Heart left ventricle (tissue), 13 donors: ENCODE measurements at regions not wholly inside any gene's neighbourhood (a gene's known extent, or its start where the extent isn't known, plus 50 kb on each side); places are given as distances from the start of the nearest gene placed in this dataset.

Source experiments
- CTCF ChIP-seq, 12 donors: fragments of 200-600 bp; sonication (generic) in 4 of 12; IDR thresholded peaks; one replicate each; pipeline versions ENCODE4 v1.5.0 to v1.8.0; 2018 to 2022; ENCODE audit warnings: antibody characterized with exemption in 12 of 12, mild to moderate bottlenecking in 5 of 12
- POLR2A ChIP-seq, 2 donors: fragments of 450-650 bp; IDR thresholded peaks; one replicate each; pipeline ENCODE4 v1.6.1; 2017; ENCODE audit warnings: antibody characterized with exemption in 2 of 2, mild to moderate bottlenecking in 2 of 2, moderate library complexity in 2 of 2
- donor health status: ischemic (EF 13 %, LVEDD 7.1; RV severe dilation, severe dysfunction).
- donor health status: DM: no; HTN: yes; CAD: no.
- donor health status: DM: no; HTN: no; CAD: no.
- donor health status: ischemic (EF 25% LVEDD 6.9; RV normal size, moderate dysfunction).
- donor health status: ischemic (EF 25% LVEDD 5.7; RV mildly dilated, moderate dysfunction).
- donor health status: ischemic (EF 35%, LVEDD 5.7; RV mildly dilated, moderate dysfunction).
- donor health status: nonischemic (EF 11% LVEDD 7.7; RV severe dilation, severe dysfunction).
- donor health status: DM: yes; HTN: yes; CAD: no.
- donor health status: PGD.
- donor health status: ischemic (EF 29% LVEDD 5.4; RV normal size, mild dysfunction).
- donor health status: nonischemic (EF 23%, LVEDD 6.1; RV moderate dilation, normal function).

DNA sequence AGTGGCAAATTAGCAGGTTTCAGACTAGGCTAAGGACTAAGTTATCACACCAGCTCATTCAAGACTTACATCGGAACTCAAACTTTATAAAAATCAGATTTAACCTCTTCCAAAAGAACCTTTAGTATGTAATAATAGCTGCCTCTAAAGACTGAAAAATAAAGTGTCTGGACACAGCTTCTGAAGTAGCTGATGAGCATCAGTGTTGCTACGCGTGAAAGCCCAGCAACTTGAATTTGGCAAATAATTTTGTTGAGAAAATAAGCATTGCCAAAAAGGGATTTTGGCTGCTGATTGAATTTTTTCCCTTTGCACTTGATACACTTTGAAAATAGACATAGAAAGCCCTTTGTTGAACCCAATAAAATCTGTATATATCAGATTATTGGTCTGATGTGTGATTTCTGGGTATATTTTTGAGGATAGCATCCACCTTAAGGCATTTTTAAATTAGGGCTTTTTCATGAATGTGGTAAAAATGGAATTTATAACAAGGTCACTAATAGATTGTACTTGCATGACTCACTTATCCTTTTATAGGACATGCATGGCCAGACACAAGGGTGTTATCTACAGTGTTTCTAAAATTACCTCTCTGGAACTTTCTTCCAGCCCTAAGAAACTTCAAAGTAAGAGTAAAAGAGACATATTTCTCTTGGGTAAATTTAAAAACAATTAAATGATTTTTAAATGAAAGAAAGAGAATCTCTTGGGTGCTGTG, 350.4 kb downstream of the TENT5A start:
- TF ChIP-seq POLR2A (IDR thresholded peaks at IDR 0.05): no peak
- no peak for TF ChIP-seq CTCF (IDR thresholded peaks at IDR 0.05)
